Keratinocyte (primary cell): ENCODE measurements at regions not wholly inside any gene's neighbourhood (a gene's known extent, or its start where the extent isn't known, plus 50 kb on each side); places are given as distances from the start of the nearest gene placed in this dataset.

Experiments used
- DNase-seq: peaks from one replicate; pipeline ENCODE4 v3.0.0-alpha.2; 2011; ENCODE audit warnings: low read depth, missing footprints, low spot score
- FAIRE-seq: peaks from 2 replicates; lab custom pipeline; 2011; peaks lifted over from hg19 to GRCh38; lab: Jason Lieb, UNC
- H2AFZ ChIP-seq: 2 replicates; pipeline ENCODE4 v1.6.0; 2012; ENCODE audit warnings: low read length, control low read depth, inconsistent platforms; ENCODE audit not compliant: control insufficient read depth
- H3K27ac ChIP-seq: 2 replicates; pipeline ENCODE4 v1.5.1; 2011; ENCODE audit warnings: low read length; ENCODE audit not compliant: control insufficient read depth, insufficient read depth
- H3K27me3 ChIP-seq: 3 replicates; pipeline ENCODE4 v1.6.0; 2011; ENCODE audit warnings: low read length; ENCODE audit not compliant: control insufficient read depth, insufficient read depth; ENCODE audit errors: extremely low read depth
- H3K36me3 ChIP-seq, 2 experiments: 2 replicates in 1 of 2; 3 replicates in 1 of 2; pipeline ENCODE4 v1.5.1; 2011; ENCODE audit warnings: low read length in 2 of 2, mild to moderate bottlenecking in 1 of 2; ENCODE audit not compliant: control insufficient read depth in 2 of 2, insufficient read depth in 2 of 2; ENCODE audit errors: extremely low read depth in 1 of 2
- H3K4me1 ChIP-seq: 3 replicates; pipeline ENCODE4 v1.5.1; 2011; ENCODE audit warnings: low read length; ENCODE audit not compliant: control insufficient read depth, insufficient read depth; ENCODE audit errors: extremely low read depth
- H3K4me2 ChIP-seq: 3 replicates; pipeline ENCODE4 v1.6.0; 2011; ENCODE audit warnings: low read depth, low read length; ENCODE audit not compliant: control insufficient read depth, insufficient read depth; ENCODE audit errors: extremely low read depth
- H3K4me3 ChIP-seq, 3 experiments: fragments of 200-600 bp in 1 of 3; sonication (generic) in 1 of 3; 2 replicates in 2 of 3; 3 replicates in 1 of 3; pipeline ENCODE4 v1.5.1; 2011 to 2016; ENCODE audit warnings: low read length in 3 of 3, mild to moderate bottlenecking in 3 of 3, control low read depth in 2 of 3, inconsistent platforms in 1 of 3, low read depth in 1 of 3, mixed read lengths in 1 of 3, mixed run types in 1 of 3, moderate library complexity in 1 of 3; ENCODE audit not compliant: control insufficient read depth in 2 of 3, insufficient read depth in 2 of 3; ENCODE audit errors: extremely low read depth in 1 of 3
- H3K79me2 ChIP-seq: 2 replicates; pipeline ENCODE4 v1.6.0; 2012; ENCODE audit warnings: low read length; ENCODE audit not compliant: control insufficient read depth, insufficient read depth
- H3K9ac ChIP-seq: 3 replicates; pipeline ENCODE4 v1.6.0; 2011; ENCODE audit warnings: low read length; ENCODE audit not compliant: control insufficient read depth, insufficient read depth; ENCODE audit errors: extremely low read depth
- H3K9me1 ChIP-seq: 3 replicates; pipeline ENCODE4 v1.6.0; 2011; ENCODE audit warnings: low read length; ENCODE audit not compliant: control insufficient read depth, insufficient read depth; ENCODE audit errors: extremely low read depth
- H3K9me3 ChIP-seq: 2 replicates; pipeline ENCODE4 v1.5.1; 2012; ENCODE audit warnings: low read depth, low read length; ENCODE audit not compliant: control insufficient read depth
- H4K20me1 ChIP-seq: 3 replicates; pipeline ENCODE4 v1.6.0; 2011; ENCODE audit warnings: low read length; ENCODE audit not compliant: control insufficient read depth, insufficient read depth; ENCODE audit errors: extremely low read depth
- CTCF ChIP-seq, 3 experiments: IDR thresholded peaks in 1 of 3; conservative IDR thresholded peaks in 1 of 3; optimal IDR thresholded peaks in 1 of 3; 2 replicates in 2 of 3; 3 replicates in 1 of 3; pipeline versions ENCODE3 to v1.5.1; 2011; ENCODE audit warnings: low read length in 3 of 3, mild to moderate bottlenecking in 3 of 3, moderate library complexity in 2 of 3, control low read depth in 1 of 3, inconsistent platforms in 1 of 3; ENCODE audit not compliant: insufficient read depth in 2 of 3; ENCODE audit errors: extremely low read depth in 1 of 3
- EZH2 ChIP-seq: IDR thresholded peaks from one replicate; pipeline ENCODE4 v1.6.1; 2012; ENCODE audit warnings: inconsistent platforms, mild to moderate bottlenecking, low read length, moderate library complexity
- dilution Hi-C: fragments of 300-500 bp; cut with MboI; formaldehyde crosslinking; loops from one replicate; pipeline ENCODE4 v1.7.0; 2020; ENCODE audit warnings: low sequenced_read_pairs; ENCODE audit not compliant: extremely low pct_ligation_motif_present

- Histone ChIP-seq H3K4me2 (no peak overlapping the region), H3K9me1 (no peaks in the 10 kb centered on the region), H3K36me3 (no peaks in the 10 kb centered on the region), H3K4me1 (no peaks in the 10 kb centered on the region), H3K9me3 (no peaks in the 10 kb centered on the region), H3K9ac (no peak overlapping the region), H3K79me2 (no peaks in the 10 kb centered on the region), H3K4me3 (no peak overlapping the region), H4K20me1 (no peaks in the 10 kb centered on the region), H2AFZ (no peak overlapping the region), H3K27ac (no peak overlapping the region), H3K27me3 (no peaks in the 10 kb centered on the region)
- no peak for TF ChIP-seq EZH2
- no peak for TF ChIP-seq CTCF (optimal IDR thresholded peaks at IDR 0.05 in 1 of 3, IDR thresholded peaks at IDR 0.05 in 1 of 3, conservative IDR thresholded peaks at IDR 0.05 in 1 of 3; ENCODE audit: extremely low read depth in 1 of 3, insufficient read depth in 2 of 3, low read length in 3 of 3)
- DNase-seq, result no peak
- FAIRE-seq, result no peak
- dilution Hi-C loops, result no loop called here
Observed at GRCh38 chr18:23363865-23364570, 89.1 kb upstream of the RIOK3 start.

GRCh38 chr18:23365602-23366001 is 87.5 kb upstream of the RIOK3 start:
- H3K4me2 ChIP-seq, result no peak overlapping the region

More at GRCh38 chr18:23365602-23366001, 87.5 kb upstream of the RIOK3 start:
- TF ChIP-seq CTCF (optimal IDR thresholded peaks at IDR 0.05 in 1 of 3, IDR thresholded peaks at IDR 0.05 in 1 of 3, conservative IDR thresholded peaks at IDR 0.05 in 1 of 3; ENCODE audit: extremely low read depth in 1 of 3, insufficient read depth in 2 of 3, low read length in 3 of 3) (no peak), EZH2 (no peak)
- FAIRE-seq (no peak), DNase-seq (no peak)
- Histone ChIP-seq H3K4me1 (no peaks in the 10 kb centered on the region), H3K4me3 (no peak overlapping the region), H3K9me1 (no peaks in the 10 kb centered on the region), H2AFZ (no peak overlapping the region), H3K9me3 (no peaks in the 10 kb centered on the region), H3K36me3 (no peaks in the 10 kb centered on the region), H4K20me1 (no peaks in the 10 kb centered on the region), H3K79me2 (no peaks in the 10 kb centered on the region), H3K9ac (no peak overlapping the region), H3K27ac (no peak overlapping the region), H3K27me3 (no peaks in the 10 kb centered on the region)
- dilution Hi-C loops, result no loop called here
